ENCODE measurements at regions not wholly inside any gene's neighbourhood (a gene's known extent, or its start where the extent isn't known, plus 50 kb on each side); places are given as distances from the start of the nearest gene placed in this dataset.
"Not testable (repeated sequence)": the region's sequence is repeated elsewhere in the genome, so short reads cannot be mapped to it uniquely, and the experiment has no call there.

DNA sequence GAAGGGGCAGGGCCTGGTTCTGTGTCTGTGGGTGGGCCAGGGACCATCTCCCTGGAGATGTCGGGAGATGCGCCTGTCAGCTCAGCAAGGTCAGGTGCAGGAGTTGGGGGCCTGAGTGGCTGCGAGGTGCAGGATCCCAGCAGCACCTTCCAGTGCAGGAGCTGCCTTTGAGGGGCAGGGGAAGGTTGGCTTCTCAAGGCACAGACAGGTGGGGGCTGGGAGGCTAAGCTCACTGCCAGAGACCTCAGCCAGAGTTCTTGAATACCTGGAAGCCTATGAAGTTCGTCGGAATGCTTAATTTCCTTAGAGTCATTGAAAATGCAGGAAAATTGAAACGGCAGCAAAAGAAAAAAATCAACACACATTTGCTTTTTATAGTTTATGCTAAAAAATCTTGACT, 72.8 kb upstream of the CRYM start:
- H3K9me3 ChIP-seq; in situ Hi-C loops (cut with MboI; ENCODE audit: low sequenced_read_pairs); H3K27me3 ChIP-seq (ENCODE audit: low read depth); DNase-seq (ENCODE audit: low spot score in 2 of 2); H3K4me1 ChIP-seq; H3K4me3 ChIP-seq; H3K36me3 ChIP-seq (replicated peaks): not testable (repeated sequence)

DNA sequence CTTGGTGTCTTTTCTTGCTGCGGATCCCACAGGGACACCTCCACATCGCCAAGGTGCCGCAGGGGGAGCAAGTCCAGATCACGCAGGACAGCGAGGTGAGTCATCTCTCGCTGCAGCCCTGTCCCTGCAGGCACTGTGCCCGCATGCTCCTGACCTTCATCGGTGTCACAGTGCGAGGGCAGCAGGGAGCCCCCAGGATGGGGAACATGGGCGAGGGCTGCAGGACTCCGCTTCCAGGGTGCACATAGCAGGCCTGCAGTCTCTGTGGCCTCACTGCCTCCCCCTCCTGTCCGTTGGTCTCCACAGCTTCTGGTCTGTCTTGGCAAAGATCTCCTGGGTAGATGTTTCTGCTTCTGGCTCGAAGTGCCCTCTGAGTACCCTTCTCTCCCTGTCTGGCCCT, 71.2 kb upstream of the CRYM start:
- H3K4me3 ChIP-seq; in situ Hi-C loops (cut with MboI; ENCODE audit: low sequenced_read_pairs); H3K27me3 ChIP-seq (ENCODE audit: low read depth); H3K9me3 ChIP-seq; H3K4me1 ChIP-seq; H3K36me3 ChIP-seq (replicated peaks); DNase-seq (ENCODE audit: low spot score in 2 of 2): not testable (repeated sequence)

DNA sequence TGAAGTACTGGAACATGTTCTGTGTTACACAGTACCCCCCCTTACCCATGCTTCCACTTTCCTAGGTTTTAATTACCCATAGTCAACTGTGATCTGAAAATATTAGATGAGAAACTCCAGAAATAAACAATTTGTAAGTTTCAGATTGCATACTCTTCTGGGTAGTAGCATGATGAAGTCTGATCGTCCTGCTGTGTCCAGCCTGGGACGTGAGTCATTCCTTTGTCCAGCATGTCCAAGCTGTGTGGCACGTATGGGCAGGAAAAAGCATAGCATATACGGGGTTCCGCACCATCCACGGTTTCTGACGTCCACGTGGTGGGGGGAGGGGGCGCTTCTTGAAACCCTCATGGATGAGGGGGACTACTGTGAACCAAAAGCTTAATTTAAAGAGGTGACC, 70.7 kb upstream of the CRYM start:
- H3K4me1 ChIP-seq; DNase-seq (ENCODE audit: low spot score in 2 of 2); H3K9me3 ChIP-seq; in situ Hi-C loops (cut with MboI; ENCODE audit: low sequenced_read_pairs); H3K27me3 ChIP-seq (ENCODE audit: low read depth); H3K36me3 ChIP-seq (replicated peaks); H3K4me3 ChIP-seq: not testable (repeated sequence)

DNA sequence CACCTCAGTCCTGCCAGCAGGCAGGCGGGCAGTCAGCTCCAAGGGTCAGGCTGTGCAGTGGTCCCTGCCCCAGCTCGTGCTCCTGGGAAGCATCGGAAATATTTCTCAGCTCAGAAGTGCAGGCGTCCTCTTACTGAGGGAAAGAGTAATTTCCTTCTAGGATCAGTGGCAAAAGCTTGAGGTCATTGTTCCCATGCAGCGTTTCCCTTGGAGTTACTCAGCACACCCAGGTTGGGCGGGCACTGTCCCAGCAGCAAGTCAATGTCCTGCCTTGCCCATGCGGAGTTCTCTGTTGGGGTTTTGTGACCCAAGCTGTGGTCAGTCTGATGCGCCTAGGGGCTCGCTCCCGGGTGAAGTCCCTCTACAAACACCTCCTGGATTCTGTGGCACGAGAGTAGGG, 69.4 kb upstream of the CRYM start:
- in situ Hi-C loops (cut with MboI; ENCODE audit: low sequenced_read_pairs); H3K9me3 ChIP-seq; H3K27me3 ChIP-seq (ENCODE audit: low read depth); H3K36me3 ChIP-seq (replicated peaks); H3K4me1 ChIP-seq; H3K4me3 ChIP-seq; DNase-seq (ENCODE audit: low spot score in 2 of 2): not testable (repeated sequence)

DNA sequence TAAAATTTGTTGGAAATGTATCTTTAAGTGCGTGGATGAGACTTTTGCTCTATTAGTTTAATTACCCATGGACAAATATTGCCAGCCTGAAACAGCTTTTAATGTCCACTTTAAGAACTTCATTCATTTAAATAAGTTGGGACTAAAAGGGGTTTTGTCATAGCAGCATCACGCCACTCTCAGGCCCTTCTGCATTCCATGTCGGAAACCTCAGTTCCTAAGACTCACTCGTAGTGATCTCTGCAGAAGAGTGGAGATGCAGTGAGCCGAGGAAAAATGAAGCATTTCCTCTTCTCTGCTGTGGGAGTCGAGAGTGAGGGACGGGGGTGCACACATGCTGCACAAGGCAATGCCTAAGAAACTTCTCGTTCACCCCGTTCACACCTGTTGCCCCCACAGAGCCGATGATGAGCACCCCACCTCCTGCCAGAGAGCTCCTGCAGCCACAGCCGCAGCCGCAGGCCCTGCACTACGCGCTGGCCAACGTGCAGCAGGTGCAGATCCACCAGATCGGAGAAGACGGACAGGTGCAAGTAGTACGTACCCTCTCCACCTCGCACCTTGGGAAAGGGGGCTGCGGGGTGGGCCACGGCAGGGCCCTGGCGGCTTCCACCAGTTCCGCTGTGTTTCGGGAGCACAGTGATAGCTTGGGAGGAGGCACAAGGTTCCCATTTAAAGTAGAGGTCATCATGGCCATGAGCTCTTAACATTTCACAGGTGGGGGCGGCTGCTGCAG, 68.8 kb upstream of the CRYM start:
- DNase-seq (ENCODE audit: low spot score in 2 of 2); H3K4me1 ChIP-seq; H3K9me3 ChIP-seq; H3K36me3 ChIP-seq (replicated peaks); H3K4me3 ChIP-seq; H3K27me3 ChIP-seq (ENCODE audit: low read depth); in situ Hi-C loops (cut with MboI; ENCODE audit: low sequenced_read_pairs): not testable (repeated sequence)

DNA sequence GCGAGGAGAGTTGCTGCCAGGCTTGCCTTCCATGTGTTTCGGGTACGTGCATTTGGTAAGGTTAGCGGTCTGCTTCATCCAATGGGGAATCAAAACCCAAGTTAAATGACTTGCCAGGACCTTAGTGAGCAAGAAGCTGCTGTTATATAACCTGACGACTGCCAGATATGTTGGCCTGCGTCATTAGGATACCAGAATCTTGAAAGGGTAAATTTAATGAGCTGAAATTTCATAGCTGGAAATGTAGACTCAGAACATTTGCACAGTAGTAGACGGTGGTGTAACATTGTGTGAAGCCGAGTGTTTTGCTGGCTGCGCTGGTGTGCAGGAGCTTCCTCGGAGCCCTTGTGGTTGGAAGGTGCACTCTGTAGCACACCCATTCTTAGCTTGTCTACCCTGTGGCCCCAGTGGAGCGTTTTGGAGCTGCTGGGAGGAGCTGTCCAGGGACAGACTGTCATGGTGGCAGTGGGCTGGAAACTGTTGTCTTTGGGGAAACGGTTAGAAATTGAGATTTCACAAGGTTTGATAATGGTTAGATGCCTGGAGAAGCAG, 66.3 kb upstream of the CRYM start:
- H3K4me1 ChIP-seq; in situ Hi-C loops (cut with MboI; ENCODE audit: low sequenced_read_pairs); H3K36me3 ChIP-seq (replicated peaks); H3K27me3 ChIP-seq (ENCODE audit: low read depth); H3K4me3 ChIP-seq; DNase-seq (ENCODE audit: low spot score in 2 of 2); H3K9me3 ChIP-seq: not testable (repeated sequence)

DNA sequence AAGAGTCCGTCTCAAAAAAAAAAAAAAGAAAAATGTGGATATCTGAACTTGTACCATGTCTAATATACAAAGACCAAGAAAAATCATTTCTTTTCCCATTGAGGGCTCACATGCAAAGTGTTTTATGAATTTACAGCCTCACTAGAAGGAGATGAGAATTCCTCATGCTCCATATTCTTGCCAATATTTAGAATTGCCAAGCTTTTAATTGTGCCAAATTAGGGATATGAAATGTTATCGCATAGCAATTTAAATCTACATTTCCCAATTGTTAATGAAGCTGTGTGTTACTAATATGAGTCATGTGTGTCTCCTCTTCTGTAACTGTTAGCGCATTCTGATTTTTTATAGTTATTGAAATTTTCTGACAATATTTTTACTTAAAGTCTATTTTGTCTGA, 63.0 kb upstream of the CRYM start:
- Histone ChIP-seq H3K27me3 (ENCODE audit: low read depth) (no peaks in the 10 kb centered on the region), H3K36me3 (replicated peaks) (no peaks in the 10 kb centered on the region), H3K4me1 (no peaks in the 10 kb centered on the region), H3K9me3 (no peaks in the 10 kb centered on the region), H3K4me3 (no peak overlapping the region)
- DNase-seq (ENCODE audit: low spot score in 2 of 2): no peak
- in situ Hi-C loops (cut with MboI; ENCODE audit: low sequenced_read_pairs): no loop called here

DNA sequence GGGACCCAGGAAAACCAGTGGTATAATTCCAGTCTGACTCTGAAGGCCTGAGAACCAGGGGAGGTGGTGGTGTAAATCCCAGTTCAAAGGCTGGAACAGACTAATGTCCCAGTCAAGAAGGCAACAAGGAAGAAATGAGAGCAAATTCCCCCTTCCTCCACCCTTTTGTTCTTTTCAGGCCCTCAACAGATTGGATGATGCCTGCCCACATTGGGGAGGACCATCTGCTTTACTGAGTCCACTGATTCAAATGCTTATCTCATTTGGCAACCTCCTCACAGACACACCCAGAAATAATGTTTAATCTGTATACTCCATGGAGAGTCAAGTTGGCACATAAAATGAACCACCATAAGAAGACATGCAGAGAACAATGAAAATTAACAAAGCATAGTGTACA, 61.9 kb upstream of the CRYM start:
- no peak overlapping the region for H3K4me3 ChIP-seq
- no peak for DNase-seq (ENCODE audit: low spot score in 2 of 2)
- no peaks in the 10 kb centered on the region for H3K9me3 ChIP-seq
- H3K36me3 ChIP-seq (replicated peaks): no peaks in the 10 kb centered on the region
- in situ Hi-C loops (cut with MboI; ENCODE audit: low sequenced_read_pairs): no loop called here
- H3K4me1 ChIP-seq: no peaks in the 10 kb centered on the region
- no peaks in the 10 kb centered on the region for H3K27me3 ChIP-seq (ENCODE audit: low read depth)

DNA sequence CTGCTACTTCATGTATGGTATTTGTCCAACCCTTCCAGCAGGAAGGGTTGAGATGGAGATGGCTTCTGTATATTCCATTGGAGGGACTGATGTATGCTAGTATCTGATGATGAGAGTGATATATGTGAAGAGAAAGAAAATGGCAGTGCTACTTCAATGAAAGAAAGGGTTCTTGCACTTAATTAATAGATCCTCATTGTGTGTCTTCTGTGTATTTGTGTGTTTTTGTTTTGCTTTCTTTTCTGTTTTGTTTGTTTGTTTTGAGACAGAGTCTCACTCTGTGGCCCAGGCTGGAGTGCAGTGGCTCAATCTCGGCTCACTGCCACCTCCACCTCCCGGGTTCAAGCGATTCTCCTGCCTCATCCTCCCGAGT, 61.2 kb upstream of the CRYM start:
- no peaks in the 10 kb centered on the region for H3K9me3 ChIP-seq
- no peak overlapping the region for H3K4me3 ChIP-seq
- no peaks in the 10 kb centered on the region for H3K27me3 ChIP-seq (ENCODE audit: low read depth)
- in situ Hi-C loops (cut with MboI; ENCODE audit: low sequenced_read_pairs): no loop called here
- no peak for DNase-seq (ENCODE audit: low spot score in 2 of 2)
- H3K4me1 ChIP-seq: no peaks in the 10 kb centered on the region
- no peaks in the 10 kb centered on the region for H3K36me3 ChIP-seq (replicated peaks)

DNA sequence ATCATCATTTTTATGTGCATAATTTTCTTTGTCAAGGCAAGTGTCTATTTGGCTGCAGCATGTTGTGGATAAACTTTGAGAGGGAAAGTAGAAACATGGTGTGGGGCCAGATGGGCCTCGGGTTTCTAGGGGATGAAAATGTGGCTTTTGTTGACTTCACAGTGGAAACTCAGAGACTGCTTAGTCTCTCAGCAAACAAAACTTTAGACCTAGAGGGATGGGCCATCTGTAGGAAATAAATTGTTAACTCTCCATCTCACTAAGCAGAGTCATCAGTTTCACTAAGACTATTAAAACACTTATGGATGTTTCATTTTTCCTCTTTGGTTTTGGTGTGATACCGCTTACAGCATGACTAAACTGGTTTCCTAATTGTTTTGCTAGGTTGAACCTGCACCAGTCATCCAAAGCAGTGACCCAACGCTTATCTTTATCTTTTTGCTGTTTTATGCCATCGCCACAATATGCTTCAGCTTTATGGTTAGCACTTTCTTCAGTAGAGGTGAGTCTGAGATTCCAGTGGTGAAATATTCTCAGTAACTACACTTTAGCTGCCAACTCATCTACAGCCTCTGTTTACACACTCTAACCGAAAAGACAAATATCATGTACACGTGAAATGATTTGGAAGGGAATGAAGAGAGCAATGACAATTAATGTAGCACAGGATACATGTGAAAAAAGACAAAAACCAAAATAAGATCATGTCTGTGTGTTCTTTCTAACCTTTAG, 60.6 kb upstream of the CRYM start:
- H3K36me3 ChIP-seq (replicated peaks): no peaks in the 10 kb centered on the region
- no peaks in the 10 kb centered on the region for H3K27me3 ChIP-seq (ENCODE audit: low read depth)
- no peaks in the 10 kb centered on the region for H3K4me1 ChIP-seq
- in situ Hi-C loops (cut with MboI; ENCODE audit: low sequenced_read_pairs): no loop called here
- DNase-seq (ENCODE audit: low spot score in 2 of 2): no peak
- no peak overlapping the region for H3K4me3 ChIP-seq
- no peaks in the 10 kb centered on the region for H3K9me3 ChIP-seq

DNA sequence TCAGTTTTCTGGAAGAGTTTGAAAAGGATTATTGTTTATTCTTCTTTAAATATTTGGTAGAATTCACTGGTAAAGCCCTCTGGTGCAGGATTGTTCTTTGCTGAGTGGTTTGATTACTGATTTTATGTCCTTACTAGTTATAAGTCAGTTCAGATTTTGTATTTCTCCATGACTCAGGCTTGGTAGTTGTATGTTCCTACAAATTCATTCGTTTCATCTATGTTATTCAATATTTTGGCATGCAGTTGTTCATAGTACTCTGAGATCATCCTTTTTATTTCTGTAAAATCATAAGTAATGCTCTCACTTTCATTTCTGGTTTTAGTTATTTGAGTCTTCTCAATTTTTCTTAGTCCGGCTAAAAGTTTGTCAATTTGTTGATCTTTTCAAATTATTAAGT, 58.1 kb upstream of the CRYM start:
- in situ Hi-C loops (cut with MboI; ENCODE audit: low sequenced_read_pairs): no loop called here
- DNase-seq (ENCODE audit: low spot score in 2 of 2): no peak

DNA sequence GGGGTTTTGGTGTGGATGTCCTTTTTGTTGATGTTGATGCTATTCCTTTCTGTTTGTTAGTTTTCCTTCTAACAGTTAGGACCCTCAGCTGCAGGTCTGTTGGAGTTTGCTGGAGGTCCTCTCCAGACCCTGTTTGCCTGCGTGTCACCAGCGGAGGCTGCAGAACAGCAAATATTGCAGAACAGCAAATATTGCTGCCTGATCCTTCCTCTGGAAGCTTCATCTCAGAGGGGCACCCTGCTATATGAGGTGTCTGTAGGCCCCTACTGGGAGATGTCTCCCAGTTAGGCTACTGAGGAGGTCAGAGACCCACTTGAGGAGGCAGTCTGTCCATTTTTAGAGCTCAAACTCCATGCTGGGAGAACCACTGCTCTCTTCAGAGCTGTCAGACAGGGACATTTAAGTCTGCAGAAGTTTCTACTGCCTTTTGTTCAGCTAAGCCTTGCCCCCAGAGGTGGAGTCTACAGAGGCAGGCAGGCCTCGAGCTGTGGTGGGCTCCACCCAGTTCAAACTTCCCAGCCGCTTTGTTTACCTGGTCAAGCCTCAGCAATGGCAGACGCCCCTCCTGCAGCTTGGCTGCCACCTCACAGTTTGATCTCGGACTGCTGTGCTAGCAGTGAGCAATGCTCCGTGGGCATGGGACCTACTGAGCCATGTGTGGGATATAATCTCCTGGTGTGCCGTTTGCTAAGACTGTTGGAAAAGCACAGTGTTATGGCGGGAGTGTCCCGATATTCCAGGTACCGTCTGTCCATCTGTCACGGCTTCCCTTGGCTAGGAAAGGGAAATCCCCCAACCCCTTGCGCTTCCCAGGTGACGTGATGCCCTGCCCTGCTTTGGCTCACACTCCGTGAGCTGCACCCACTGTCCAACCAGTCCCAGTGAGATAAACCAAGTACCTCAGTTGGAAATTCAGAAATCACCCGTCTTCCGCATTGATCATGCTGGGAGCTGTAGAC, 56.4 kb upstream of the CRYM start:
- DNase-seq (ENCODE audit: low spot score in 2 of 2); H3K27me3 ChIP-seq (ENCODE audit: low read depth); H3K4me1 ChIP-seq; H3K9me3 ChIP-seq; H3K4me3 ChIP-seq; in situ Hi-C loops (cut with MboI; ENCODE audit: low sequenced_read_pairs); H3K36me3 ChIP-seq (replicated peaks): not testable (repeated sequence)

More for the DNA sequence above, 58.1 kb upstream of the CRYM start:
- no peak overlapping the region for H3K4me3 ChIP-seq
- H3K36me3 ChIP-seq (replicated peaks): no peaks in the 10 kb centered on the region
- H3K9me3 ChIP-seq: no peaks in the 10 kb centered on the region
- no peaks in the 10 kb centered on the region for H3K4me1 ChIP-seq
- no peaks in the 10 kb centered on the region for H3K27me3 ChIP-seq (ENCODE audit: low read depth)

DNA sequence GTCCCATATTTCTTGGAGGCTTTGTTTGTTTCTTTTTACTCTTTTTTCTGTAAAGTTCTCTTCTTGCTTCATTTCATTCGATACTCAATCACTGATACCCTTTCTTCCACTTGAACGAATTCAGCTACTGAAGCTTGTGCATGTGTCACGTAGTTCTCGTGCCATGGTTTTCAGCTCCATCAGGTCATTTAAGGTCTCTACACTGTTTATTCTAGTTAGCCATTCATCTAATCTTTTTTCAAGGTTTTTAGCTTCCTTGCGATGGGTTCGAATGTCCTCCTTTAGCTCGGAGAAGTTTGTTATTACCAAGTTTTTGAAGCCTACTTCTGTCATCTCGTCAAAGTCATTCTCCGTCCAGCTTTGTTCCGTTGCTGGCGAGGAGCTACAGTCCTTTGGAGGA, 55.6 kb upstream of the CRYM start:
- DNase-seq (ENCODE audit: low spot score in 2 of 2); H3K9me3 ChIP-seq; in situ Hi-C loops (cut with MboI; ENCODE audit: low sequenced_read_pairs); H3K4me1 ChIP-seq; H3K27me3 ChIP-seq (ENCODE audit: low read depth); H3K36me3 ChIP-seq (replicated peaks); H3K4me3 ChIP-seq: not testable (repeated sequence)

Data from HAP-1 (cell line).